Ovary (tissue), 7 donors: ENCODE measurements at regions not wholly inside any gene's neighbourhood (a gene's known extent, or its start where the extent isn't known, plus 50 kb on each side); places are given as distances from the start of the nearest gene placed in this dataset.

Source experiments
- DNase-seq, 5 donors: peaks; one replicate each; pipeline ENCODE4 v3.0.0-alpha.2; 2019 to 2020
- H3K27ac ChIP-seq, 2 donors: fragments of 200-600 bp; one replicate each; pipeline versions ENCODE4 v1.5.1 to v1.8.0; 2019 to 2022
- H3K27me3 ChIP-seq: fragments of 200-600 bp; one replicate; pipeline ENCODE4 v1.8.0; 2022
- H3K36me3 ChIP-seq: fragments of 200-600 bp; sonication (generic); one replicate; pipeline ENCODE4 v1.5.1; 2019
- H3K4me1 ChIP-seq: one replicate; pipeline ENCODE4 v1.8.1; 2013; ENCODE audit warnings: mild to moderate bottlenecking, moderate library complexity; ENCODE audit not compliant: insufficient read depth
- H3K4me3 ChIP-seq: fragments of 200-600 bp; sonication (generic); one replicate; pipeline ENCODE4 v1.5.1; 2017
- H3K9me3 ChIP-seq, 2 donors: fragments of 200-600 bp in 1 of 2; sonication (generic) in 1 of 2; one replicate each; pipeline versions ENCODE4 v1.5.1 to v1.8.1; 2013 to 2019; ENCODE audit warnings: mild to moderate bottlenecking in 1 of 2, moderate library complexity in 1 of 2
- CTCF ChIP-seq, 3 donors: fragments of 450-650 bp in 2 of 3; fragments of 200-600 bp in 1 of 3; IDR thresholded peaks; one replicate each; pipeline versions ENCODE4 v1.5.1 to v1.8.0; 2016 to 2022; ENCODE audit warnings: antibody characterized with exemption in 3 of 3, mild to moderate bottlenecking in 1 of 3
- EP300 ChIP-seq: sonication (generic); formaldehyde crosslinking; IDR thresholded peaks from one replicate; pipeline ENCODE4 v1.6.1; 2017; ENCODE audit warnings: antibody characterized with exemption
- POLR2A ChIP-seq: fragments of 450-650 bp; IDR thresholded peaks from one replicate; pipeline ENCODE4 v1.6.1; 2017; ENCODE audit warnings: antibody characterized with exemption, mild to moderate bottlenecking, moderate library complexity
- WGBS, 3 donors: extraction: QIAGEN DNeasy Blood & Tissue Kit in 1 of 3; methylation state at CpG; one replicate each; pipeline versions ENCODE4 v1.1.5 to v1.1.7; 2013 to 2017; 5-methylcytosine and 5-hydroxymethylcytosine counted together
- intact Hi-C, 4 donors: fragments of 100-400 bp; cut with DNase I; formaldehyde crosslinking; loops; one replicate each; pipeline versions ENCODE4 v1.11.0 to v1.15.1; 2022 to 2023
- donor health status: DM: no; HTN: no; CAD: no; lungs with moderate emphysema.
- donor health status: DM: no; HTN: no; CAD: no.
- donor health status: Bipolar disorder and iron deficiency.
- donor health status: DM: no; HTN: no; CAD: no.
- donor health status: DM: yes; HTN: yes; CAD: no.

- 83 to 91% (median 86%) methylated on average over 4 of the region's 4 CpGs for WGBS, 3 donors
- no peak for DNase-seq
- no peak overlapping the region for H3K4me3 ChIP-seq
- no peak for TF ChIP-seq POLR2A
- H3K4me1 ChIP-seq = no peaks in the 10 kb centered on the region
- intact Hi-C loops = no loop called here
- H3K9me3 ChIP-seq = no peaks in the 10 kb centered on the region
- no peak overlapping the region for H3K27ac ChIP-seq
- H3K27me3 ChIP-seq = no peaks in the 10 kb centered on the region
- H3K36me3 ChIP-seq = no peaks in the 10 kb centered on the region
Measured at GRCh38 chr5:128813317-128814070, 151.8 kb upstream of the SLC27A6 start.

DNA sequence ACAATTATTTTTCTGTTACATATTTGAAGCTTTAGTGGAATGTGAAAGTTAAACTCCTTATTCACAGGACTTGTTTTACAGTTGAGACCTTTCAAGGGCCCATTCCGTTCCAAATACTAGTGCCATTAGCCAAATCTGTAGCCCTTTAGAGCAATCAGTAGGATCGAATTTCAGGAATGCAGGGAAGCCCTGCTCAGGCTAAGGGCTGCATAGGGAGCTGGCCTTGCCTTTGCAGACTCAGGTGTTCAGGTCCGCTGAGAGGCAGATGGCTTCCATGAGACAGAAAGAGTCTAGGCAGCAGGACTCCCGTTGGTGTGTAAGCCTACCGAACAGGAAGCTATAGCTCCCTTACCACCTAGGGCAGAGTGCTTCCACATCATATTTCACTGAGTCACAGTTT, 150.1 kb upstream of the SLC27A6 start:
- Histone ChIP-seq H3K4me1 (no peaks in the 10 kb centered on the region), H3K27me3 (no peaks in the 10 kb centered on the region), H3K36me3 (no peaks in the 10 kb centered on the region), H3K9me3 (no peaks in the 10 kb centered on the region), H3K27ac (no peak overlapping the region), H3K4me3 (no peak overlapping the region)
- WGBS, 3 donors = 54 to 58% (median 58%) methylated on average over 5 of the region's 5 CpGs
- DNase-seq = no peak
- intact Hi-C loops = no loop called here
- TF ChIP-seq CTCF (IDR thresholded peaks at IDR 0.05) (no peak), POLR2A (no peak), EP300 (no peak)

DNA sequence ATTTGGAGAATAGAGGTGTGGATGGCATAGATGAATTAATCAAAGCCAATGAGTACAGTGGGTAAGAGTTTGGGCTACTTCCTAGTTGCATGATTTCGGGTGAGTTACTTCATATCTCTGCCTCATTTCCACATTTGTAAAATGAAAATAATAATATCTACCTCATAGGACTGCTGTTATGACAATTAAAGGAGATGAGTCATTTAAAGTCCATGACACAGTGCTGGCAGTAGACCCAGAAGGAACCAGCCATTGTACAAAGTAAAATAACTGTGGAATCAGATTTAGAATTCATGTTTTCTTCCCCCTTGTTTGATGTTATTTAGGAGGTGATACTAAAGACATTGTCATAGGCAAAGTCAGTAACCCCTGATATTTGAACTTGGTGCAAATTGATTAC, 139.5 kb upstream of the SLC27A6 start:
- 15 to 47% (median 15%) methylated on average over 1 of the region's 1 CpG for WGBS, 3 donors

GRCh38 chr5:128826275-128826674, 139.0 kb upstream of the SLC27A6 start:
- no peak for TF ChIP-seq CTCF (IDR thresholded peaks at IDR 0.05)
- no peak for TF ChIP-seq POLR2A
- no peak for TF ChIP-seq EP300
- WGBS, 3 donors = 91 to 99% (median 98%) methylated on average over 1 of the region's 1 CpG
- Histone ChIP-seq H3K4me1 (peaks cover 1% of the 10 kb centered on the region), H3K27ac (no peak overlapping the region), H3K9me3 (no peaks in the 10 kb centered on the region), H3K36me3 (no peaks in the 10 kb centered on the region), H3K4me3 (no peak overlapping the region), H3K27me3 (no peaks in the 10 kb centered on the region)
- DNase-seq = no peak
- intact Hi-C loops = no loop called here

More for the DNA sequence above, 139.5 kb upstream of the SLC27A6 start:
- Histone ChIP-seq H3K4me3 (no peak overlapping the region), H3K27ac (no peak overlapping the region), H3K4me1 (peaks cover 1% of the 10 kb centered on the region), H3K27me3 (no peaks in the 10 kb centered on the region), H3K9me3 (no peaks in the 10 kb centered on the region), H3K36me3 (no peaks in the 10 kb centered on the region)
- no peak for DNase-seq
- no peak for TF ChIP-seq POLR2A
- TF ChIP-seq EP300 = no peak
- no peak for TF ChIP-seq CTCF (IDR thresholded peaks at IDR 0.05)
- intact Hi-C loops = no loop called here

GRCh38 chr5:128836571-128836970, 128.7 kb upstream of the SLC27A6 start:
- WGBS, 3 donors = 88 to 93% (median 92%) methylated on average over 5 of the region's 5 CpGs

More at GRCh38 chr5:128836571-128836970, 128.7 kb upstream of the SLC27A6 start:
- no peaks in the 10 kb centered on the region for H3K9me3 ChIP-seq
- H3K36me3 ChIP-seq = no peaks in the 10 kb centered on the region
- H3K27me3 ChIP-seq = no peaks in the 10 kb centered on the region
- H3K4me1 ChIP-seq = no peaks in the 10 kb centered on the region
- TF ChIP-seq CTCF (IDR thresholded peaks at IDR 0.05) (no peak), POLR2A (no peak), EP300 (no peak)
- no peak for DNase-seq
- H3K27ac ChIP-seq = no peak overlapping the region
- intact Hi-C loops = no loop called here
- no peak overlapping the region for H3K4me3 ChIP-seq
